Stimulated activated CD8-positive, alpha-beta memory T cell treated with anti-CD3 and anti-CD28 coated beads, Interleukin-7, amount 100 ng/mL, for 48 hours (primary cell): ENCODE measurements at regions not wholly inside any gene's neighbourhood (a gene's known extent, or its start where the extent isn't known, plus 50 kb on each side); places are given as distances from the start of the nearest gene placed in this dataset.

ENCODE experiments used
- DNase-seq, 2 donors: peaks; one replicate each; pipeline ENCODE4 v3.0.0-alpha.2; 2020; ENCODE audit warnings: low read depth in 1 of 2; ENCODE audit errors: extremely low read depth in 1 of 2

GRCh38 chr12:115519359-115519758 lies 758.1 kb downstream of the MED13L start:
- no peak for DNase-seq

DNA sequence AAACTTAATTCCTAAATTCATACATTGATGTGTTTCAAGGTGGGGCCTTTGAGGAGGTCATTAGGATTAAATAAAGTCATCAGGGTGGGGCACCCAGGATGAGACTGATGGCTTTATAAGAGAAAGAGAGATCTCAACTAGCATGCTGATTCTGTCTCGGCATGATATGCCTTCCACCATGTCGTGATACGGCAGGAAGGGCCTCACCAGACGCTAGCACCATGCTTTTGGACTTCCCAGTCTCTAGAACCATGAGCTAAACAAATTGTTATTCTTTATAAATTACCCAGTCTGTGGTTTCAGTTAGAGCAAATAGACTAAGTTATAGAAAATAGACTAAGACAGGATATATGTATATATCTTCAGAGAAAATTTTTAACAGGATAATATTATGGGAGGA lies 759.6 kb downstream of the MED13L start:
- no peak for DNase-seq

GRCh38 chr12:115511986-115512711 lies 765.3 kb downstream of the MED13L start:
- DNase-seq: no peak

DNA sequence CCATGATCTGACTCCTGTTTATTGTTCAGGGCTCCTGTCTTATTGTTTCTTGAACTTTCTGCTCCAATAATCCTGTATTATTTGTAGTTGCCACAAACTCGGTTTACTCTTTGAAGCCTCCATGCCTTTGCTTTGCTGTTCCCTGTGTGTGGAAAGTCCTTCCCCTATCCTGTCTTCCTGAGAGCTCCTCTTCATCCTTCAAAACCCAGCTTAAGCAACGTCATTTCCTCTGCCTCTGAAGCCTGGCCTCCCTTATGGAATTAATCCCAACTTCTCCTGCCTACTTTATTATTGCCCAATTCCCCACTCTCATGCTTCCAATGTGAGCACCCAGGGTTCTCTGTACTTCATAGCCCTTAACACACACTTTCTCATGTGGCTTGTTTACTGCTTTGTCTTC lies 766.2 kb downstream of the MED13L start:
- no peak for DNase-seq

- no peak for DNase-seq
These were observed 768.5 kb downstream of the MED13L start for GRCh38 chr12:115508990-115509389.

DNA sequence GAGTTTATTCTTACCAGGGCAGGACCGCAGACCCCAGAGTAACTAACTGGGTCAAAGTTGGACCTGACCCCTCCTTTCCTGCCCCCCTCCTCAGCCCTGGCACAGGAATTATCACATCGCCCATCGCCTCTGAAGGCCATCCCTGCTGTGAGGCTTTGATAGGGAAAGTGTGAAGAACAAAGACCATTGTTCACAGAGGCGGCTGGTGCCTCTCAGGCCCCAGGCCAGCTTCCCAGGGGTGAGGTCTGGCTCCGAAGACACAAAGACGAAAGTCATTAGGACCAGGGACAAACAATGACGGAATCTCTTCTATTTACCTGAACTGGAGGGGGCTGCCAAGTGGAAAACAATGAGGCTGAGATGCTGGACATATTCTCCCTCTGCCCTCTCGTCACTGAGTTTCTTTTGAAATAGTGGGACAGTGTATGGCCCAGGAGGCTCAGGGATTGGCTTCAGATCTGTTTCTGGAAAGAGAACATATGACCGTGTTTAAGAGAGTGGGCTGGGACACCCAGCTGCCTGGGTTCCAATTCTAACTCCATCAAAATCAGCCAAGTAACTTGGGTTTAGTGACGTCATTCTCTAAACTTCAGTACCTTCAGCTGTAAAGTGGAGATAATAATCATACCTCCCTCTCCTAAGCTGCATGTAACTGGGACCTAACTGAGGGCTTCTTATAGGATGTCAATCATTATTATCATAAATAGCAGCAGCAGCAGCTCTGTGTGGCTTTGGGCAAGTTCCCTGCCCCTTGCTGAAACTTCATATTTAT lies 769.4 kb downstream of the MED13L start:
- no peak for DNase-seq

DNA sequence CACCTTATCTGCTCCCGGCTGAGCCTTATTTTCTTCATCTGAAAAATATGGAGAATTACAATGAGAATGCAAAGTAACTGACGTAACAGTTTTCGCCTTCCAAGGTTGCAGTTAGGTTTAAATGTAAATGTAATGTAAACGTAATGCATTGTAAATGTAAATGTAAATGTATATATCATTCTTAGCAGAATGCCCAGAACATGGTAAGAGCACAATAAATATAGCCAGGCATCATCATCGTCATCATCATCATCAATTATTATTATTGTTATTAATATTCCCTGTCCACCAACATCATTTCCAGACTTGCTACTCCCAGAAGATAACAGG lies 770.0 kb downstream of the MED13L start:
- no peak for DNase-seq

DNA sequence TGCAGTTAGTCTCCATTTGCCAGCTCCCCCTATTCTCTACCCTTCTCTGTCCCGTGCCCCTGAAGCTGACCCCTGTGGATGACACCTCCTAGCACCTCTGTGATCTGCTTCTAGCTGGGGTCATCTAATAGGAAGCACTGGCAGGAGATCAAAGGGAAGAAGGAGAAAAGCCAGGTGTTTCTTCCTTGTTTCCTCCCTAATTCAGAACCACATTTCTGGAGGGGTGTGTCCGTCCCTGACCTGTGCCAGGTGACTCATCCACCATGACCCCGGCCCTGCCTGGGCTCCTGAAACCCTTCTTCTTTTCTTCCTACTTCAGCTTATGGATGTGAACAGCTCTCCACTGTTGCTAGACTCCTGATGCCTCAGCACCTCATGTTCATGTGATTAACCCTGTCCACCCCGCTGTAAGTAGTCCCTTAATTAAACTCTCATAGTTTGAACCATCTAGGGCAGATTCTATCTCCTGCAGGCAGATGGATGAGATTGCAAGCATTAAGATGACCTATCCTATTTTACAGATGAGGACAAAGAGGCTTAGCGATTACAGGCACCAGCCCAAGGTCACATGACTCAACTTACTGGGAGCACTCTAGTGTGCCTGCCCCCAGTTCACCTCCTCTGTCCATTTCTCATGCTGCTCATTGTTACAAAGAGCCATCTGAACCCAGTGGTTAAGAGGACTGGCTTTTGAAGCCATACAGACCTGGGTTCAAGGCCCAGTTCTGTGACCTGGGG lies 770.5 kb downstream of the MED13L start:
- DNase-seq: no peak

DNA sequence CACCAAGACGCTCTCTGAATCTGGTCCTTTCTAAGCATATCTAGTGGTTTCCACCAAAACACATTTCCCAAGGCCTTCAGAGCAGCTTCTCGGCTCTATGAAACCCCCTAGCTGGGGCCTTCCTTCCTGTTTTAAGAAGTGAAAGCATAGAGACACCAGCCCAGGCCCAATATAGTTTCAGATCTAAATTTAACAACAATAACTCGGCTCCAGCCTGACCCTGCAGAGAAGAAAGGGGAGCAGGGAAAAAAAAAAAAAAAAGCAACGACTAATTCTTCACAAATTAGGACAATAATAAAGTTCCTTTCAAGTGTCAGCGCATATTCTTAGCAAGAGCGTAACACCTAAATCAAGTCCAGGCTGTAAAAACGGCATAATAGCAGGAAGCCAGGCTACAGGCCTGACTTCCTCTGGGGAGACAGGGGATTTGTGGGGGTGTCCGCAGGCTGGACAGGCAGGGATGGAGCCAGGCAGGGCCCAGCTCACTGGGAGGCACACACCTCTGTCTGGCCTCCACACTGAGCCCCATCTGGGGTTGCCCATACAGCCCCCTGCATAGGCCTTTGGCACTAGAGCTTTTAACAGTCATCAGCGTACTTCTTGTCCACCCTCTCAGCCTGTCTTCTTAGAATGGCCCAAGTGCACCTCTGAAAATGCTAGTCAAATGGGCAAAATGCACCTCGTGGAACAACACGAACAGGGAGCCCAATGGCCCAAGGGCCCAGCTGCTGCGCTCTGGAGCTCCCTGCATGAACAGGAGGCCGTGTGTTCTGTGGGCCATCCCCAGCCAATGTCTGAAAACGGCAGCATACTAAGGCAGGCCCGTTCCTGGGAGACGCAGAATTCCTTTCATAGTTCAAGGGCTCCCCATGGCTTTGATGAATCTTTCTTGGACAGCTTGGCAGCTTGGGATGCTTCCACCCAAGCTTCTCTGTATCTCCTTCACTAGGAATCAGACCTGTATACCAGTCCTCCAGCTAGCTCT lies 772.9 kb downstream of the MED13L start:
- DNase-seq: no peak

GRCh38 chr12:115500872-115501271 lies 776.6 kb downstream of the MED13L start:
- no peak for DNase-seq

- no peak for DNase-seq
These were observed 782.2 kb downstream of the MED13L start for GRCh38 chr12:115495300-115495699.

- no peak for DNase-seq
These were observed 784.9 kb downstream of the MED13L start for GRCh38 chr12:115492553-115492952.

DNA sequence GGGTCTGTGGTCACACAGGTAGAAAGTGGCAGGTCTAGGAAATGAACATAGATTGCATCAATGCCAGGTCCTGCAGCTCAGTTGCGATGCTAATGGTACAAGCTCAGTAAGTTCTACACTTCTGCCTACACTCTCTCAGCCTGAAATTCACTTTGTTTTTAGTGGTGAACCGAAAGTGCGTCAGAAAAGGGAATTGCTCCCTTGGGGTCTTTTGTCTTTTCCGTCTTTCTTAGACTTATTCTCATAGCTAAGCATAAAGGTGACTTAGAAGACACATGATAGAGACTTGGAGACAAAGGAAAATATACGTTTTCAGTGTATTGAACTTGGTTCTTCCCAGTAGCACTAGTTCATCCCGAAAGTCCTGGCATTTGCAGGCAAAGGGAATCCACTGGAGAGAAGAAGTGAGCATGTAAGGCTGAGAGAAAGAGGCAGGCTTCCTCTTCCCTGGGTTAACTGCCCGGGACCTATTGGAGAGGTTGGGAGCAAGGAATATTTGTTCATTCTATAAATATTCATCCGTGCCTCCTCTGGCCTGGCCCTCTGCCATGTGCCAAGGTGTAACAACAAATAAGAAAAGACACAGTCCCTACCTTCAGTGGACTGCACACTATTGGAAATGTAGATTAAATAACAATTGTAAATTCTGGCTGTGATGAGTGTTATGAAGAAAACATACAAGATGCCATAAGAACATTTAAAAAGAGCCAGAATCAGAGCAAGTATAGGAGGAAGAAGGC lies 785.8 kb downstream of the MED13L start:
- DNase-seq: no peak

DNA sequence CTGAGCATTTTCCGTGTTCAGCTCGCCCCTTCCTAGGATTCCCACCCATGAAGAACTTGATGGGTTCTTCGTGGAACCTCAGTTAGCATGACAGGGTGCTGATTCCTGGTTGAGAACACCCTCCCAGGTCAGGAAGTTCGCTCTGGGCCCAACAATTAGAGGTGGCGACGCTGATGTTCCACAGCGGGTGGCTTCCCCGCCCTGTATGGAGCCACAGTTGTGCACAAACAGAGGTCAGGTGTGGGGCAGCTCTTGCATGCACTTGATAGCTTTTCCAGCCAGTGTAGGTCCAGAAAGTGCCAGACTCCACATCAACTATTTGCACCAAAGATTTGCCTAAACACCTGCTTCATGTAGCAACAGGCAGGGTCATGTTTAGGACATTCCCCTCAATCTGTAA lies 788.2 kb downstream of the MED13L start:
- no peak for DNase-seq

- no peak for DNase-seq
These were observed 791.5 kb downstream of the MED13L start for GRCh38 chr12:115485967-115486366.

DNA sequence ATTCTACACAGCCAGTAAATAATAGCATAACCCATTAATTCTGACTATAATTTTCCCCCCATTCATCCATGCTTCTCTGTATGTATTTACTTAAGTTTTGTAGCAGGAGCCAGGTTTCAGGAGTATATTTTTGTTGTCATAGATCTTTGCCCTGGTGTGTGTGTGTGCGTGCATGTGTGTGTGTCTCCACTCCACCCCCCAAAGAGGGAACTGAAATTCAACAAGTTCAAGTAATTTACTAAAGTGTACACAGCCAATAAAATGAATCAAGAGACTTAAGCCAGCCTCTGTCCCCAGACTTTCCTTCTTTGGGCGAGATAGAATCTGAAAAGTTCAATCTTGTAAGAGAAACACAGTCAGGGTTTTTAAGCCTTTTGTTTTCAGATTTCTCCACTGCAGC lies 792.0 kb downstream of the MED13L start:
- DNase-seq: no peak

- no peak for DNase-seq
These were observed 794.5 kb downstream of the MED13L start for GRCh38 chr12:115482943-115483342.

GRCh38 chr12:115481141-115481540 lies 796.4 kb downstream of the MED13L start:
- DNase-seq: no peak

DNA sequence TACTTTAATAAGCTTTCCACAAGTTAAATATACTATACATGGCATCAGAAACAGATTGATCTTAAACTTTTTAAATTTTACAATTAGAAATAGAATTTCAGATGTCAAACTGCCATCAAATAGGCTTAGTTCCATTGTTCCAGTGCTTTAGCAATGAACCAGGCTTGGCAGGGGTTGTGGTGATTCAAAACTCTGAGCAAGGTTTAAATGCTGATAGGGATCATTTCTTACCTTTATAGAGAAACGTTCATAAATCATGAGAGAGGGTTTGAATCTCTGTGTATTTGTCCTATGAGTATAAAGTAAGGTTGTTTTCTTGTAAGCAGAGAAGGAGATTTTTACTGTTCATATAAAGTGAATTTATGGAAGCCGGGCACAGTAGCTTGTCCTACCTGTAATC lies 794.5 kb upstream of the TBX3 start:
- no peak for DNase-seq
